ENCODE measurements at regions not wholly inside any gene's neighbourhood (a gene's known extent, or its start where the extent isn't known, plus 50 kb on each side); places are given as distances from the start of the nearest gene placed in this dataset.
"Not testable (repeated sequence)": the region's sequence is repeated elsewhere in the genome, so short reads cannot be mapped to it uniquely, and the experiment has no call there.

DNA sequence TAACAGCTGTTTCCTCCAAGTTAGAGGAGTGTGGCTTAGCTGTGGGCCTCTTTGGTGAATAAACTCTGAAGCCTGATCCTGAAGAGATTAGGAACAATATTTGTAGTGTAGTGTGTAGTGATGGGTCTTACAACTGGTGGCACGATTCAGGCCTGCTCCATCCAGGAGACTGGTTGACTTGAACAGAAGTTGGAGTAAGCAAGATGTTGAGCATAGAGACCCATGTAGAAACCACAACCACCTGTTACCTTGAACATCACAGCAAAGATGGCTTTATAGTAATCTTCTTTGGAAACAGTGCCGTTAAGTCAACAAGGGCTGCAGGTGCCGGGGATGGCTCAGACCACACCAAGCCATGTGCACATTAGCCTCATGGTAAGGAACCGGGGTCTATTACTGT lies 74.2 kb upstream of the RASGRP1 start:
- 52 to 68% (median 65%) methylated on average over 4 of the region's 4 CpGs for WGBS, 5 donors
- H3K27ac ChIP-seq: no peak overlapping the region
- intact Hi-C loops (cut with DNase I; ENCODE audit: low total_unique reads): no loop called here

DNA sequence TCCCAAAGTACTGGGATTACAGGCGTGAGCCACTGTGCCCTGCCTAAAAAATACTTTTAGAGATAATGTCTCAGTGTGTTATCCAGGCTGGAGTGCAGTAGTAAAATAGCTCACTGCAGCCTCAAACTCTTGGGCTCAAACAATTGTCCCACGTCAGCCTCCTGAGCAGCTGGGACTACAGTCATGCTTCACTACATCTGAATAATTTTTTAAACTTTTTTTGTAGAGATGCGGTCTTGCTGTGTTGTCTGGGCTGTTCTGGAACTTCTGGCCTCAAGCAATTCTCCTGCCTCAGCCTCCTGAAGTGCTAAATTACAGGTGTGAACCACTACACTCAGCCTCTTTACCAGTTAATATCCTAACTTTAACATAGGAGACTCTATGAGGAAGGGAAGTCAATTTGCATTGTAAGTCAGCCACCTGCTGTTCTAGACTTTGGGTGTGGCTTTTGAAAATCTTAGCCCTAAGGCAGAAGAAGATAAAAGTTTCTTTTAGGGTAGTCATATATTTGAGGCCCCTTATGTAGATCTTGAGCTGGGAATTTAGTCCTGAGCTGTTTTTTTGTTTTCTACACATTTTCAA lies 78.2 kb upstream of the RASGRP1 start:
- TF ChIP-seq, protein P1, sequence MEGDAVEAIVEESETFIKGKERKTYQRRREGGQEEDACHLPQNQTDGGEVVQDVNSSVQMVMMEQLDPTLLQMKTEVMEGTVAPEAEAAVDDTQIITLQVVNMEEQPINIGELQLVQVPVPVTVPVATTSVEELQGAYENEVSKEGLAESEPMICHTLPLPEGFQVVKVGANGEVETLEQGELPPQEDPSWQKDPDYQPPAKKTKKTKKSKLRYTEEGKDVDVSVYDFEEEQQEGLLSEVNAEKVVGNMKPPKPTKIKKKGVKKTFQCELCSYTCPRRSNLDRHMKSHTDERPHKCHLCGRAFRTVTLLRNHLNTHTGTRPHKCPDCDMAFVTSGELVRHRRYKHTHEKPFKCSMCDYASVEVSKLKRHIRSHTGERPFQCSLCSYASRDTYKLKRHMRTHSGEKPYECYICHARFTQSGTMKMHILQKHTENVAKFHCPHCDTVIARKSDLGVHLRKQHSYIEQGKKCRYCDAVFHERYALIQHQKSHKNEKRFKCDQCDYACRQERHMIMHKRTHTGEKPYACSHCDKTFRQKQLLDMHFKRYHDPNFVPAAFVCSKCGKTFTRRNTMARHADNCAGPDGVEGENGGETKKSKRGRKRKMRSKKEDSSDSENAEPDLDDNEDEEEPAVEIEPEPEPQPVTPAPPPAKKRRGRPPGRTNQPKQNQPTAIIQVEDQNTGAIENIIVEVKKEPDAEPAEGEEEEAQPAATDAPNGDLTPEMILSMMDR (IDR thresholded peaks at IDR 0.05 in 8 of 11, conservative IDR thresholded peaks at IDR 0.05 in 3 of 11): no peak
- TF ChIP-seq POLR2AphosphoS5 (IDR thresholded peaks at IDR 0.05) (no peak), POLR2A (IDR thresholded peaks at IDR 0.05) (no peak)
- H3K36me3 ChIP-seq: no peaks in the 10 kb centered on the region
- peaks cover 0 to 14% (median 5%) of the 10 kb centered on the region in 6 donors for H3K4me1 ChIP-seq
- DNase-seq: no peak
- H3K9me3 ChIP-seq: peaks cover 0 to 6% (median 0%) of the 10 kb centered on the region in 8 donors
- H3K27ac ChIP-seq: peak overlapping the region in 1 of 8 donors; percentile 24
- H3K4me3 ChIP-seq: no peak overlapping the region
- no peaks in the 10 kb centered on the region for H3K27me3 ChIP-seq (replicated peaks in 1 of 7)
- 64 to 82% (median 76%) methylated on average over 3 of the region's 3 CpGs for WGBS, 5 donors
- intact Hi-C loops (cut with DNase I; ENCODE audit: low total_unique reads): no loop called here

More for the DNA sequence above, 74.2 kb upstream of the RASGRP1 start:
- H3K4me3 ChIP-seq: no peak overlapping the region
- TF ChIP-seq POLR2A (IDR thresholded peaks at IDR 0.05) (no peak), POLR2AphosphoS5 (IDR thresholded peaks at IDR 0.05) (no peak)
- TF ChIP-seq, protein P1 (IDR thresholded peaks at IDR 0.05 in 8 of 11, conservative IDR thresholded peaks at IDR 0.05 in 3 of 11): no peak
- H3K4me1 ChIP-seq: peaks cover 0 to 12% (median 5%) of the 10 kb centered on the region in 6 donors
- no peak for DNase-seq
- H3K36me3 ChIP-seq: no peaks in the 10 kb centered on the region
- H3K9me3 ChIP-seq: no peaks in the 10 kb centered on the region
- no peaks in the 10 kb centered on the region for H3K27me3 ChIP-seq (replicated peaks in 1 of 7)

DNA sequence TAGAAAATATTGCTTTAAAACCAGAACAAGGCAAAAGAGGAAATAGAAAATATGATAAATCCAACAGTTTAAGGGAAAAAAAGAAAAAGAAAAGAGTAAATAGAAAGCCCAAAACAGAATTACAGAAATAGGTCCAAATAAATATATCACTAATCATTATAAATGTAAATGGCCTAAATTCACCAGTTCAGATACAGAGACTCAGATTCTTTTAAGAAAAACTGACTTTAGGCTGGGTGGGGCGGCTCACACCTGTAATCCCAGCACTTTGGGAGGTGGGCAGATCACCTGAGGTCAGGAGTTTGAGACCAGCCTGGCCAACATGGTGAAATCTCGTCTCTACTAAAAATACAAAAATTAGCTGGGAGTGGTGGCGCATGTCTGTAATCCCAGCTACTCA lies 79.7 kb upstream of the RASGRP1 start:
- 91 to 100% (median 95%) methylated on average over 3 of the region's 3 CpGs for WGBS, 5 donors
- H3K27ac ChIP-seq; H3K27me3 ChIP-seq (replicated peaks in 1 of 7); H3K36me3 ChIP-seq; H3K4me3 ChIP-seq; intact Hi-C loops (cut with DNase I; ENCODE audit: low total_unique reads); DNase-seq; H3K9me3 ChIP-seq: not testable (repeated sequence)
- H3K4me1 ChIP-seq: peaks cover 0 to 18% (median 5%) of the 10 kb centered on the region in 6 donors

DNA sequence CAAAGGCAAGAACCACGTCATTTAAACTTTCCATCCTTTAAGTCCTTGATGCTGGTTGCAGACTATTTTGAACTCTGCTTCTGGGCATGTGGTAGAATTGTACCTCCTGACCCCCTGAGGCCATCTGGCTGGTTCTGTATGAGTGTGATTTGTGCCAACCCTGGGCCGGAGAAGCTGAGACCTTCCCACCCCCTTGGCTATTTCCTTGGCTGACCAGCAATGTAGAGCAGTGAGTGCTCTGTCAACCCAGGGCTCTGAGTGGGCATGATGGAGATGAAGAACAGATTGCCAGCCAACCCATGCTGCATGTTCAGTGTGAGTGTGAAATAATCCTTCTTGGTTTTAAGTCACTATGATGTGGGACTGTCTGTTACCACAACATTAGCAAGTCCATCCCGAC lies 82.1 kb upstream of the RASGRP1 start:
- no peaks in the 10 kb centered on the region for H3K36me3 ChIP-seq
- H3K9me3 ChIP-seq: peaks cover 0 to 12% (median 0%) of the 10 kb centered on the region in 8 donors
- TF ChIP-seq POLR2A (IDR thresholded peaks at IDR 0.05): no peak
- TF ChIP-seq POLR2AphosphoS5 (IDR thresholded peaks at IDR 0.05): no peak
- TF ChIP-seq, protein P1 (IDR thresholded peaks at IDR 0.05 in 8 of 11, conservative IDR thresholded peaks at IDR 0.05 in 3 of 11): no peak
- H3K4me1 ChIP-seq: peaks cover 13 to 36% (median 20%) of the 10 kb centered on the region in 6 donors
- no peak for DNase-seq
- intact Hi-C loops (cut with DNase I; ENCODE audit: low total_unique reads): no loop called here
- WGBS, 5 donors: 76 to 79% (median 77%) methylated on average over 3 of the region's 3 CpGs
- no peaks in the 10 kb centered on the region for H3K27me3 ChIP-seq (replicated peaks in 1 of 7)
- no peak overlapping the region for H3K27ac ChIP-seq
- H3K4me3 ChIP-seq: no peak overlapping the region

DNA sequence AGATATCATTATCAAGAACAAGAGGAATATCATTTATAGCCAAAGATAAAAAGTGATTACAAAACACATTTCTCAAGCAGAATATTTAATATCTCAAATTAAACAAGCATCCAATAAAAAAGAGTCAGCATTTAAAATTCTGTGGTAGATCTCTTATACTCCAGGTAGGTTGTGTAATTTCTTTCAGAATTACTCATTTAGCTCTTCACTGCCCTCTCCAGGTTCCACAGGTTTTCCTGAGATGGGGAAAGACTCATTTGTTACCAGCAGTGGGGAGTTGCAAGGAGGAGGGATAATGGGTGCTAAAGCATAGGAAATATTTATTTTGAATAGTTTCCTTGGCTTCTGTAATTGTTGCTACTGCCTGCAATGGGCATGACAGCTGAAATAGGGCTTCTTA lies 83.1 kb upstream of the RASGRP1 start:
- TF ChIP-seq, protein P1 (IDR thresholded peaks at IDR 0.05 in 8 of 11, conservative IDR thresholded peaks at IDR 0.05 in 3 of 11): no peak
- TF ChIP-seq POLR2AphosphoS5 (IDR thresholded peaks at IDR 0.05): no peak
- TF ChIP-seq POLR2A (IDR thresholded peaks at IDR 0.05): no peak
- peaks cover 0 to 12% (median 0%) of the 10 kb centered on the region in 8 donors for H3K9me3 ChIP-seq
- H3K36me3 ChIP-seq: no peaks in the 10 kb centered on the region

More for the DNA sequence above, 83.1 kb upstream of the RASGRP1 start:
- Histone ChIP-seq H3K27ac (no peak overlapping the region), H3K4me3 (no peak overlapping the region), H3K27me3 (replicated peaks in 1 of 7) (no peaks in the 10 kb centered on the region), H3K4me1 (peaks cover 23 to 43% (median 29%) of the 10 kb centered on the region in 6 donors)
- intact Hi-C loops (cut with DNase I; ENCODE audit: low total_unique reads): no loop called here
- DNase-seq: no peak

Measured in spleen (tissue), 11 donors.